ENCODE measurements at regions not wholly inside any gene's neighbourhood (a gene's known extent, or its start where the extent isn't known, plus 50 kb on each side); places are given as distances from the start of the nearest gene placed in this dataset.

DNA sequence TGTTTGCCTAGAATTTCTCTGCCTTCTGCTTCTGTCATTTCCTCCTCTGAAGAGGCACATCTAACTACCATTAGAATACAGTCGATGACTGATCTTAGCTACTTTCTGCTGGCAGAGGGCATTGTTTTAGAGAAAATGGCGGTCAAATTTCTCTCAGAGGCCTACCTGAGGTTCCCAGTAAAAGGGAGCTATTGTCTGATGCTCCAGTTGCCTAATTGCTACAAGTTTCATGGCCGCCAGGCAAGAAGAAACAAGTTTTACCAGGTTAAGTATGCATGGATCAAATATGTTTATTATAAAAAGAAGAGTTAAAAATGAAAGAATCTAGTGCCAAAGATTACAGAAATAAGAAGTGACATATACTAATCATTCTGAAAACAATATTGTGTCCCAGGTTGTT, 416.6 kb downstream of the DSC3 start:
- no peaks in the 10 kb centered on the region for H3K36me3 ChIP-seq (ENCODE audit: insufficient read depth, low read length)
- no peaks in the 10 kb centered on the region for H3K79me2 ChIP-seq (ENCODE audit: insufficient read depth, low read length)
- no peak for DNase-seq
- ATAC-seq (ENCODE audit: insufficient read depth, low read depth): no peak
- H3K4me1 ChIP-seq (ENCODE audit: insufficient read depth, low read length): no peaks in the 10 kb centered on the region
- no peak overlapping the region for H3K27ac ChIP-seq (ENCODE audit: low read length)
- no peaks in the 10 kb centered on the region for H4K20me1 ChIP-seq (ENCODE audit: insufficient read depth, low read length)
- no peaks in the 10 kb centered on the region for H3K27me3 ChIP-seq (ENCODE audit: insufficient read depth, low read length, poor library complexity)
- no peak overlapping the region for H3K9ac ChIP-seq (ENCODE audit: low read depth, low read length)
- H3K9me3 ChIP-seq (ENCODE audit: insufficient read depth, low read length, severe bottlenecking): no peaks in the 10 kb centered on the region
- no peak overlapping the region for H2AFZ ChIP-seq (ENCODE audit: low read depth, low read length)
- H3K4me2 ChIP-seq (ENCODE audit: insufficient read depth, low read length): no peak overlapping the region
- no peak for TF ChIP-seq EZH2 (IDR thresholded peaks at IDR 0.05; ENCODE audit: borderline replicate concordance, low read depth, low read length, severe bottlenecking)
- H3K4me3 ChIP-seq (ENCODE audit: low read depth in 1 of 2, low read length in 2 of 2): no peak overlapping the region

DNA sequence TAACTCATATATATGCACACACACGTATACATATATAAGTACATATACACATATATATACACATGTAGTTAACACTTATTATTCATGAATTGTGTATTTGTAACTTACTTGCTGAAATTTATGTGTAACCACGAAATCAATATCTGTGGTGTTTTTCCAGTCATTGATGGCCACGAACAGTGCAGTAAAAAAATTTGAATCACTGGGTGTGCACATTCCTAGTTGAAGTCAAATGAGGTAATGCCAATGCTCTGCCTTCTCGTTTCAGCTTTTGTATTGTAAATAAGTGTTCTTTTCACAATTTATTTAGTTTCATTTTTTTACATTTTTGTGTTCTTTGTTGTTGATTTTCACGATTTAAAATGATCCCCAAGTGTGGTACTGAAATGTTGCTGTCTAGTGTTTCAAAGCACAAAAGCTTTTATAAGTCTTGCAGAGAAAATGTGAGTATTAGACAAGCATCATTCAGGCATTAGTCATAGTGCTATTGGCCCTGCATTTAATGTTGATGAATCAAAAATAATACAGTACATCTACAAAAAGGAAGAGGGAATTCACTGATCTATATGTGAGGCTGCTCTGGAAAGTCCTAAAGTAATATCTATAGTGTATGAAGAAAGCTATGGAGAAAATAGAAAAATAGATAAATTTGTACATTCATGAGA, 419.0 kb downstream of the DSC3 start:
- H3K4me3 ChIP-seq (ENCODE audit: low read depth in 1 of 2, low read length in 2 of 2): no peak overlapping the region
- H3K27ac ChIP-seq (ENCODE audit: low read length): no peak overlapping the region
- no peaks in the 10 kb centered on the region for H3K4me1 ChIP-seq (ENCODE audit: insufficient read depth, low read length)
- no peaks in the 10 kb centered on the region for H3K27me3 ChIP-seq (ENCODE audit: insufficient read depth, low read length, poor library complexity)
- no peaks in the 10 kb centered on the region for H3K9me3 ChIP-seq (ENCODE audit: insufficient read depth, low read length, severe bottlenecking)
- no peak for TF ChIP-seq EZH2 (IDR thresholded peaks at IDR 0.05; ENCODE audit: borderline replicate concordance, low read depth, low read length, severe bottlenecking)
- TF ChIP-seq, protein P1, sequence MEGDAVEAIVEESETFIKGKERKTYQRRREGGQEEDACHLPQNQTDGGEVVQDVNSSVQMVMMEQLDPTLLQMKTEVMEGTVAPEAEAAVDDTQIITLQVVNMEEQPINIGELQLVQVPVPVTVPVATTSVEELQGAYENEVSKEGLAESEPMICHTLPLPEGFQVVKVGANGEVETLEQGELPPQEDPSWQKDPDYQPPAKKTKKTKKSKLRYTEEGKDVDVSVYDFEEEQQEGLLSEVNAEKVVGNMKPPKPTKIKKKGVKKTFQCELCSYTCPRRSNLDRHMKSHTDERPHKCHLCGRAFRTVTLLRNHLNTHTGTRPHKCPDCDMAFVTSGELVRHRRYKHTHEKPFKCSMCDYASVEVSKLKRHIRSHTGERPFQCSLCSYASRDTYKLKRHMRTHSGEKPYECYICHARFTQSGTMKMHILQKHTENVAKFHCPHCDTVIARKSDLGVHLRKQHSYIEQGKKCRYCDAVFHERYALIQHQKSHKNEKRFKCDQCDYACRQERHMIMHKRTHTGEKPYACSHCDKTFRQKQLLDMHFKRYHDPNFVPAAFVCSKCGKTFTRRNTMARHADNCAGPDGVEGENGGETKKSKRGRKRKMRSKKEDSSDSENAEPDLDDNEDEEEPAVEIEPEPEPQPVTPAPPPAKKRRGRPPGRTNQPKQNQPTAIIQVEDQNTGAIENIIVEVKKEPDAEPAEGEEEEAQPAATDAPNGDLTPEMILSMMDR (IDR thresholded peaks at IDR 0.05; ENCODE audit: borderline replicate concordance, extremely low read depth, low read length, poor library complexity, severe bottlenecking): no peak
- H3K36me3 ChIP-seq (ENCODE audit: insufficient read depth, low read length): no peaks in the 10 kb centered on the region
- ATAC-seq (ENCODE audit: insufficient read depth, low read depth): no peak
- H2AFZ ChIP-seq (ENCODE audit: low read depth, low read length): no peak overlapping the region
- H3K4me2 ChIP-seq (ENCODE audit: insufficient read depth, low read length): no peak overlapping the region
- H3K9ac ChIP-seq (ENCODE audit: low read depth, low read length): no peak overlapping the region
- DNase-seq: no peak
- no peaks in the 10 kb centered on the region for H4K20me1 ChIP-seq (ENCODE audit: insufficient read depth, low read length)
- no peaks in the 10 kb centered on the region for H3K79me2 ChIP-seq (ENCODE audit: insufficient read depth, low read length)

DNA sequence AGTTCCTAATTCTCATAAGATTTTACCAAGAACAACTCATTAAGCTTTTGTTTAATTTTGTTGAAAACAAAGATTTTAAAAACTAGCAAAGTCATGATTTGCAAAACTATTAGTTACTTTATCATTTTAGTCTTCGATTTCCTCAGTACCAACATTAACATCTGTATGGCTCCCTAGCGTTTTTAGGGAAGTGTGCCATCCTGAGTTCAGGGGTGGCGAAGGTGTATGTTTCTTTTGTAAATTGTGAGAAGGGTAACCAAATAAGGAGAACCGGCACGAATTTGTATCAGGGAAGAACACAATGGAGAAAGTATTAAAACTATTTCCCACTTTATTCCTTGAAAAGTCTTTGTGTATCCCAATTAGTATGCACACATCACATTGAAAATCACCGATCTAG, 419.9 kb downstream of the DSC3 start:
- no peaks in the 10 kb centered on the region for H3K27me3 ChIP-seq (ENCODE audit: insufficient read depth, low read length, poor library complexity)
- no peak overlapping the region for H3K4me2 ChIP-seq (ENCODE audit: insufficient read depth, low read length)
- no peak for DNase-seq
- H3K36me3 ChIP-seq (ENCODE audit: insufficient read depth, low read length): no peaks in the 10 kb centered on the region
- ATAC-seq (ENCODE audit: insufficient read depth, low read depth): no peak
- H3K9me3 ChIP-seq (ENCODE audit: insufficient read depth, low read length, severe bottlenecking): no peaks in the 10 kb centered on the region
- no peaks in the 10 kb centered on the region for H3K79me2 ChIP-seq (ENCODE audit: insufficient read depth, low read length)
- no peak overlapping the region for H3K27ac ChIP-seq (ENCODE audit: low read length)
- H3K4me3 ChIP-seq (ENCODE audit: low read depth in 1 of 2, low read length in 2 of 2): no peak overlapping the region
- H3K9ac ChIP-seq (ENCODE audit: low read depth, low read length): no peak overlapping the region
- TF ChIP-seq, protein P1 (IDR thresholded peaks at IDR 0.05; ENCODE audit: borderline replicate concordance, extremely low read depth, low read length, poor library complexity, severe bottlenecking): no peak
- no peak for TF ChIP-seq EZH2 (IDR thresholded peaks at IDR 0.05; ENCODE audit: borderline replicate concordance, low read depth, low read length, severe bottlenecking)
- H4K20me1 ChIP-seq (ENCODE audit: insufficient read depth, low read length): no peaks in the 10 kb centered on the region
- no peaks in the 10 kb centered on the region for H3K4me1 ChIP-seq (ENCODE audit: insufficient read depth, low read length)
- H2AFZ ChIP-seq (ENCODE audit: low read depth, low read length): no peak overlapping the region

DNA sequence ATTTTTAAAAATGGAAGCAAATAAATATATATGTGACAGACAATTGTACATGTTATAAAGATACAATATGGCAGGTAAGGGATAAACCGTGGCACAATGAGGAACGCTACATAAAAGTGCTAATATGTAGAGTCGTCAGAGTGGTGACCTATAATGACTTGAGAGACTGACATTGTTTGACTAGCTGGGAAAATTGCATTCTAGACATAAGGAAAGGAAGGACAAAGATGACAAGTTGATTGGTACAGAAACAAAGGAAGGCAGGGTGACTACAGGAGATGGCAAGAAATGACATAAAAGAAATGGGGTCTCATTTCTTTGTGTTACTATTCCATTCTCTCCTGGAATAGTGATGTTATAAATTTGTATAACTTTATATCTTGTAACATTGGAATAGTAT, 420.4 kb downstream of the DSC3 start:
- no peak for ATAC-seq (ENCODE audit: insufficient read depth, low read depth)
- TF ChIP-seq, protein P1 (IDR thresholded peaks at IDR 0.05; ENCODE audit: borderline replicate concordance, extremely low read depth, low read length, poor library complexity, severe bottlenecking): no peak
- TF ChIP-seq EZH2 (IDR thresholded peaks at IDR 0.05; ENCODE audit: borderline replicate concordance, low read depth, low read length, severe bottlenecking): no peak
- no peaks in the 10 kb centered on the region for H3K27me3 ChIP-seq (ENCODE audit: insufficient read depth, low read length, poor library complexity)

More for the DNA sequence above, 420.4 kb downstream of the DSC3 start:
- Histone ChIP-seq H3K4me2 (ENCODE audit: insufficient read depth, low read length) (no peak overlapping the region), H3K9me3 (ENCODE audit: insufficient read depth, low read length, severe bottlenecking) (no peaks in the 10 kb centered on the region), H3K79me2 (ENCODE audit: insufficient read depth, low read length) (no peaks in the 10 kb centered on the region), H3K4me1 (ENCODE audit: insufficient read depth, low read length) (no peaks in the 10 kb centered on the region), H3K9ac (ENCODE audit: low read depth, low read length) (no peak overlapping the region), H3K36me3 (ENCODE audit: insufficient read depth, low read length) (no peaks in the 10 kb centered on the region), H4K20me1 (ENCODE audit: insufficient read depth, low read length) (no peaks in the 10 kb centered on the region), H3K27ac (ENCODE audit: low read length) (no peak overlapping the region), H3K4me3 (ENCODE audit: low read depth in 1 of 2, low read length in 2 of 2) (no peak overlapping the region), H2AFZ (ENCODE audit: low read depth, low read length) (no peak overlapping the region)
- no peak for DNase-seq
